ENCODE measurements at regions not wholly inside any gene's neighbourhood (a gene's known extent, or its start where the extent isn't known, plus 50 kb on each side); places are given as distances from the start of the nearest gene placed in this dataset.
"Not testable (repeated sequence)": the region's sequence is repeated elsewhere in the genome, so short reads cannot be mapped to it uniquely, and the experiment has no call there.

GRCh38 chr9:113673726-113674125 is 202.4 kb upstream of the ZNF618 start:
- no peak for DNase-seq (ENCODE audit: low read depth in 1 of 2, low spot score in 1 of 2)
- TF ChIP-seq JUND (IDR thresholded peaks at IDR 0.05; ENCODE audit: low read depth): no peak
- in situ Hi-C loops (cut with HindIII; ENCODE audit: low pct_unique_long_range_greater_than_20kb, low sequenced_read_pairs): no loop called here

- TF ChIP-seq JUND (IDR thresholded peaks at IDR 0.05; ENCODE audit: low read depth): no peak
- in situ Hi-C loops (cut with HindIII; ENCODE audit: low pct_unique_long_range_greater_than_20kb, low sequenced_read_pairs): no loop called here
- DNase-seq (ENCODE audit: low read depth in 1 of 2, low spot score in 1 of 2): no peak
Measured at GRCh38 chr9:113674436-113674835, 201.7 kb upstream of the ZNF618 start.

DNA sequence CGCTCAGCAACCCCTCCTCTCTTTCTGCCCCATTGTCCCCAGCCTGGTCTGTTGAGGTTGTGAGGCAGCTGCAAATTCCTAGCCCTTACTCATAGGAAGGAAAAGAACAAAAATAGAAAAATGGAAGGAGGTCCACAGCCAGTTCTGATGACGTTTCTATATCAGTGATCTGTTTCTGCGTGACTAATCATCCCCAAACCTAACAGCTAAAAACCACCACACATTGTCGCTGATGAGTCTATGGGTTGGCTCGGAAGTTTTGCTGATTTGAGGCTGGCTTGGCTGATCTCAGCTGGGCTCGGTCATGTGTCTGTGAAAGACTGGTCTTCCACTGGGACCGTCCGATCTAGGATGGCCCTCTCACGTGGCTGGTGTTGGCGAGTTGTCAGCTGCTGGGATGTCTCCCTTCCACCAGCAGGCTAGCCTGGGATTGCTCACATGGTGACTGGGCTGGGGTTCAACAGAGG is 200.6 kb upstream of the ZNF618 start:
- no peak for TF ChIP-seq JUND (IDR thresholded peaks at IDR 0.05; ENCODE audit: low read depth)
- in situ Hi-C loops (cut with HindIII; ENCODE audit: low pct_unique_long_range_greater_than_20kb, low sequenced_read_pairs): no loop called here
- DNase-seq (ENCODE audit: low read depth in 1 of 2, low spot score in 1 of 2): no peak

- DNase-seq (ENCODE audit: low read depth in 1 of 2, low spot score in 1 of 2): no peak
- in situ Hi-C loops (cut with HindIII; ENCODE audit: low pct_unique_long_range_greater_than_20kb, low sequenced_read_pairs): no loop called here
- TF ChIP-seq JUND (IDR thresholded peaks at IDR 0.05; ENCODE audit: low read depth): no peak
Measured at GRCh38 chr9:113677057-113677456, 199.1 kb upstream of the ZNF618 start.

DNA sequence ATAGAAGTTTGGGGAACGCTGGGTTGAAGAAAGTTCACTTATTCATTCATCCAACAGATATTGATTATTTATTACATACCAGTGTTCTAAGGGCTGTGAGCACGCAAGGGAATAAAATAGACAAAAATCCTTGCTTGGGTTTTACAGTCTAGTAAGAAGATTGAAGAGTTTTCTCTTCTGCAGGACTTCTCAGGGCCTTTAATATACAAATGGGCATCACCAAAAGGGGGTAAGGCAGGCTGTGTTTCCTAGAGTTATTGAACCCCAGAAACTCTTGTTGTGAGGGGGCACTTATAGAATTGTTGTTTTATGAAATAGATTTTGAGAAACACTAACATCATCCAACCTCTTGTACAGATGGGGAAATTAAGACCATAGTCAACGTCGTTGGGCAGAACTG is 198.5 kb upstream of the ZNF618 start:
- TF ChIP-seq JUND (IDR thresholded peaks at IDR 0.05; ENCODE audit: low read depth): no peak
- in situ Hi-C loops (cut with HindIII; ENCODE audit: low pct_unique_long_range_greater_than_20kb, low sequenced_read_pairs): no loop called here
- no peak for DNase-seq (ENCODE audit: low read depth in 1 of 2, low spot score in 1 of 2)

- no peak for DNase-seq (ENCODE audit: low read depth in 1 of 2, low spot score in 1 of 2)
- TF ChIP-seq JUND (IDR thresholded peaks at IDR 0.05; ENCODE audit: low read depth): no peak
- in situ Hi-C loops (cut with HindIII; ENCODE audit: low pct_unique_long_range_greater_than_20kb, low sequenced_read_pairs): no loop called here
Measured at GRCh38 chr9:113678119-113678858, 197.8 kb upstream of the ZNF618 start.

DNA sequence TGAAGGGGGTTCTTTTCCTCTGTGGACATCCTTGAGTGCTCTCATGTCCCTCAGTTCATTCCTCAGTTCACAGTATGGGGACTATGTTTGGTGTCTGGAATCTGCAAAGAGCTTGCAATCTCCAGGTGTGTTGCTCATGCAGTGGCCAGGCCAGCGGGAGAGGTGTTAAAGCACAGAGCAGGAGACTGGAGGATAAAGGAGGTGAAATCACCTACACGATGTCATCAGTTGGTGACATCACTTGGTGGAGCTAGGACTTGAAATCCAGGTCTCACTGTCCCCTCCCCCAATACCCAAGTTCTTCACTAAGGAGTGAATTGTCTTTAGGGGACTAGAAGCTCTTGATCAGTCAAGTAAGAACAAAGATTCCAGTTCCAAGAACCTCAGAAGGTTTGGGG is 197.3 kb upstream of the ZNF618 start:
- no peak for TF ChIP-seq JUND (IDR thresholded peaks at IDR 0.05; ENCODE audit: low read depth)
- DNase-seq (ENCODE audit: low read depth in 1 of 2, low spot score in 1 of 2): no peak
- in situ Hi-C loops (cut with HindIII; ENCODE audit: low pct_unique_long_range_greater_than_20kb, low sequenced_read_pairs): no loop called here

- in situ Hi-C loops (cut with HindIII; ENCODE audit: low pct_unique_long_range_greater_than_20kb, low sequenced_read_pairs): no loop called here
- DNase-seq (ENCODE audit: low read depth in 1 of 2, low spot score in 1 of 2): peak; percentile 70 to 83
Measured at GRCh38 chr9:113682297-113682771, 193.8 kb upstream of the ZNF618 start.

GRCh38 chr9:113685636-113686035 is 190.5 kb upstream of the ZNF618 start:
- DNase-seq (ENCODE audit: low read depth in 1 of 2, low spot score in 1 of 2); in situ Hi-C loops (cut with HindIII; ENCODE audit: low pct_unique_long_range_greater_than_20kb, low sequenced_read_pairs): not testable (repeated sequence)

More at GRCh38 chr9:113682297-113682771, 193.8 kb upstream of the ZNF618 start:
- TF ChIP-seq JUND (IDR thresholded peaks at IDR 0.05; ENCODE audit: low read depth): no peak

GRCh38 chr9:113687107-113687679 is 188.9 kb upstream of the ZNF618 start:
- no peak for TF ChIP-seq JUND (IDR thresholded peaks at IDR 0.05; ENCODE audit: low read depth)
- in situ Hi-C loops (cut with HindIII; ENCODE audit: low pct_unique_long_range_greater_than_20kb, low sequenced_read_pairs): no loop called here
- no peak for DNase-seq (ENCODE audit: low read depth in 1 of 2, low spot score in 1 of 2)

- in situ Hi-C loops (cut with HindIII; ENCODE audit: low pct_unique_long_range_greater_than_20kb, low sequenced_read_pairs): no loop called here
- peak in 1 of 2 experiments; percentile 34 for DNase-seq (ENCODE audit: low read depth in 1 of 2, low spot score in 1 of 2)
- TF ChIP-seq JUND (IDR thresholded peaks at IDR 0.05; ENCODE audit: low read depth): no peak
Measured at GRCh38 chr9:113687680-113688371, 188.3 kb upstream of the ZNF618 start.

GRCh38 chr9:113690055-113690740 is 185.9 kb upstream of the ZNF618 start:
- in situ Hi-C loops (cut with HindIII; ENCODE audit: low pct_unique_long_range_greater_than_20kb, low sequenced_read_pairs): no loop called here

More at GRCh38 chr9:113690055-113690740, 185.9 kb upstream of the ZNF618 start:
- no peak for TF ChIP-seq JUND (IDR thresholded peaks at IDR 0.05; ENCODE audit: low read depth)
- no peak for DNase-seq (ENCODE audit: low read depth in 1 of 2, low spot score in 1 of 2)
